Smooth muscle cell (in vitro differentiated cells): ENCODE measurements at regions not wholly inside any gene's neighbourhood (a gene's known extent, or its start where the extent isn't known, plus 50 kb on each side); places are given as distances from the start of the nearest gene placed in this dataset.
"Not testable (repeated sequence)": the region's sequence is repeated elsewhere in the genome, so short reads cannot be mapped to it uniquely, and the experiment has no call there.

Experiments
- DNase-seq: peaks from one replicate; lab custom pipeline; 2025; ENCODE audit not compliant: unreplicated experiment; lab: John Stamatoyannopoulos, UW
- H2AFZ ChIP-seq: fragments of 200-600 bp; sonication (generic); 2 replicates; pipeline ENCODE4 v1.6.0; 2016; ENCODE audit warnings: antibody characterized with exemption, low read depth, mild to moderate bottlenecking
- H3F3A ChIP-seq: fragments of 200-600 bp; sonication (generic); 2 replicates; pipeline ENCODE4 v1.6.0; 2017; ENCODE audit warnings: antibody characterized with exemption, low read depth
- H3K27ac ChIP-seq: fragments of 200-600 bp; sonication (generic); 2 replicates; pipeline ENCODE4 v1.5.1; 2016; ENCODE audit warnings: low read depth, mild to moderate bottlenecking
- H3K27me3 ChIP-seq: fragments of 200-600 bp; sonication (generic); 2 replicates; pipeline ENCODE4 v1.6.1; 2016; ENCODE audit warnings: low read depth, mild to moderate bottlenecking
- H3K36me3 ChIP-seq: fragments of 200-600 bp; sonication (generic); 2 replicates; pipeline ENCODE4 v1.5.1; 2016; ENCODE audit warnings: low read depth
- H3K4me1 ChIP-seq: fragments of 200-600 bp; sonication (generic); 2 replicates; pipeline ENCODE4 v1.5.1; 2016; ENCODE audit warnings: low read depth
- H3K4me2 ChIP-seq: fragments of 200-600 bp; sonication (generic); 2 replicates; pipeline ENCODE4 v1.6.0; 2016; ENCODE audit warnings: mild to moderate bottlenecking
- H3K4me3 ChIP-seq: fragments of 200-600 bp; sonication (generic); 2 replicates; pipeline ENCODE4 v1.5.1; 2016; ENCODE audit warnings: mild to moderate bottlenecking
- H3K79me2 ChIP-seq: fragments of 200-600 bp; sonication (generic); 2 replicates; pipeline ENCODE4 v1.6.0; 2016; ENCODE audit warnings: low read depth, mild to moderate bottlenecking
- H3K9ac ChIP-seq: fragments of 200-600 bp; sonication (generic); 2 replicates; pipeline ENCODE4 v1.6.0; 2016; ENCODE audit warnings: low read depth
- H3K9me3 ChIP-seq: fragments of 200-600 bp; sonication (generic); replicated peaks from 2 replicates; pipeline ENCODE4 v1.5.1; 2016; ENCODE audit warnings: low read depth
- H4K20me1 ChIP-seq: fragments of 200-600 bp; sonication (generic); 2 replicates; pipeline ENCODE4 v1.6.0; 2016; ENCODE audit warnings: low read depth
- WGBS: methylation state at CpG from one replicate; pipeline ENCODE4 v1.1.7; 2016; ENCODE audit warnings: low lambda C conversion rate; 5-methylcytosine and 5-hydroxymethylcytosine counted together

DNA sequence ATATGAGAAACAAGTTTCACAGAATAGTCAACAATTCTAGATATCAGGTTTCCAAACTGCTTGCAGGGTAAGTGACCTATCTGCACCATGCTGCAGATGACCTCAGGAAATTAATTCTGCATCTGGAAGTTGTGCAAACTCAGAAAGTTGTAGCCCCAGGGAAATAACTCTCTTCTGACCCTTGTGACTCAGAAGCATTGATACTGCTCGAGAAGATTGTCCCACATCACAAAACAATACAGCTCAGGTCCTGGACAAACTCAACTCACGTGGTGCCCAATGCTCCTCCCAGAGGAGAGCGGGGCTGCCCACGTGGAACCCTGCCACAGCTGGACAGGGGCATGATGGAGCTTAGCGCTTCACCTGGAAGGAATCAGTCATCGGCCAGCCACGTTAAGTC lies 221.9 kb upstream of the LRRC61 start:
- H3K4me2 ChIP-seq, H3K36me3 ChIP-seq, H3F3A ChIP-seq, H3K4me3 ChIP-seq, H3K27me3 ChIP-seq, H3K27ac ChIP-seq, H4K20me1 ChIP-seq, H3K79me2 ChIP-seq, H2AFZ ChIP-seq, H3K9ac ChIP-seq, H3K4me1 ChIP-seq, H3K9me3 ChIP-seq, DNase-seq: not testable (repeated sequence)
- 76% methylated on average over 7 of the region's 7 CpGs for WGBS

GRCh38 chr7:150107283-150107682 lies 215.9 kb upstream of the LRRC61 start:
- not testable (repeated sequence) for H3K36me3 ChIP-seq, H4K20me1 ChIP-seq, H3K27ac ChIP-seq, H3K4me2 ChIP-seq, H3K4me1 ChIP-seq, H3K9ac ChIP-seq, H2AFZ ChIP-seq, DNase-seq, H3K27me3 ChIP-seq, H3K79me2 ChIP-seq, H3K4me3 ChIP-seq, H3K9me3 ChIP-seq, H3F3A ChIP-seq
- 77% methylated on average over 1 of the region's 1 CpG for WGBS

DNA sequence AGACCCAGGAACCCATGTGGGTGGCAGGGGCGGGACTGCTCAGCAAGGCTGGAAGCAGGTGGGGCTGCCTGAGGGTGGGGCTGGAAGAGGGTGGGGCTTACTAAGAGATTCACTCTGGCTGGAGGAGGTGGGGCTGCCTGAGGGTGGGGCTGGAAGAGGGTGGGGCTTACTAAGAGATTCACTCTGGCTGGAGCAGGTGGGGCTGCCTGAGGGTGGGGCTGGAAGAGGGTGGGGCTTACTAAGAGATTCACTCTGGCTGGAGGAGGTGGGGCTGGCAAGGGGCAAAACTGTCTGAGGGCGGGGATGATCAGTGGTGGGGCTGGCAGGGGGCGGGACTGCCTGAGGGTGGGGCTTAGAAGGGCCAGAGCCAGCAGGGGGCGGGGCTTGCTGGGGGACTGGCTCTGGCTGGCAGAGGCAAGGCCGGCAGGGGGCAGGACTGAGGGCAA lies 212.8 kb upstream of the LRRC61 start:
- H2AFZ ChIP-seq, H3K4me2 ChIP-seq, H3F3A ChIP-seq, H3K4me1 ChIP-seq, H3K27ac ChIP-seq, H3K79me2 ChIP-seq, H4K20me1 ChIP-seq, H3K36me3 ChIP-seq, H3K9me3 ChIP-seq, H3K4me3 ChIP-seq, H3K9ac ChIP-seq, H3K27me3 ChIP-seq, DNase-seq: not testable (repeated sequence)
- 32% methylated on average over 2 of the region's 5 CpGs for WGBS

DNA sequence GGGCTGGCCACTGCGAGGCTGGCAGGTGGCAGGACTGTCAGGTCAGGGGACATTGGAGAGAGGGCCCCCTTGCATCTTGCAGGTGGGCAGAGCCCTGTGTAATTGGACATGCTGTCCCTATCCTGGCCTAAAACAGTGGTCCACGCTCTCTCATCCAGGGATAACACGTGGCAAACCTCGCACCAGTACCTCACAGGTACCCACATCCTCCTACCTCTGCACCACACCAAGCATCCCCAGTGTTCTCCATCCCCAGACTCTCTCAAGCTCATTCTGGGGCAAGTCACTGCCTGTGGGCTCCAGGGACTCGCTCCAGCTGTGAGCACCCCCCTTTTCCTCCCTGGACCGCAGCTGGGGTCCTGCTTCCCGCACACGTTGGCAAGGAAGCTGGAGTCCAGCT lies 212.3 kb upstream of the LRRC61 start:
- H2AFZ ChIP-seq, H3K27ac ChIP-seq, H3K79me2 ChIP-seq, H3K4me3 ChIP-seq, H3F3A ChIP-seq, DNase-seq, H3K4me2 ChIP-seq, H4K20me1 ChIP-seq, H3K27me3 ChIP-seq, H3K4me1 ChIP-seq, H3K36me3 ChIP-seq, H3K9ac ChIP-seq, H3K9me3 ChIP-seq: not testable (repeated sequence)
- WGBS = 87% methylated on average over 3 of the region's 8 CpGs

GRCh38 chr7:150111373-150112139 lies 211.6 kb upstream of the LRRC61 start:
- H3K4me2 ChIP-seq, H3K9ac ChIP-seq, H3K27ac ChIP-seq, H4K20me1 ChIP-seq, H3K27me3 ChIP-seq, H3F3A ChIP-seq, H2AFZ ChIP-seq, H3K9me3 ChIP-seq, H3K79me2 ChIP-seq, DNase-seq, H3K4me3 ChIP-seq, H3K36me3 ChIP-seq, H3K4me1 ChIP-seq: not testable (repeated sequence)
- WGBS = 77% methylated on average over 17 of the region's 33 CpGs

GRCh38 chr7:150113301-150113700 lies 209.9 kb upstream of the LRRC61 start:
- not testable (repeated sequence) for H3K4me2 ChIP-seq, H3K27me3 ChIP-seq, H3K4me3 ChIP-seq, H3K9ac ChIP-seq, H3K36me3 ChIP-seq, H3F3A ChIP-seq, H3K9me3 ChIP-seq, DNase-seq, H2AFZ ChIP-seq, H3K79me2 ChIP-seq, H3K4me1 ChIP-seq, H4K20me1 ChIP-seq
- peak overlapping the region; percentile 80 for H3K27ac ChIP-seq
- WGBS = 54% methylated on average over 2 of the region's 2 CpGs

- not testable (repeated sequence) for H3F3A ChIP-seq, DNase-seq, H2AFZ ChIP-seq, H3K79me2 ChIP-seq, H3K9me3 ChIP-seq, H3K4me3 ChIP-seq, H3K4me2 ChIP-seq, H3K27me3 ChIP-seq, H3K36me3 ChIP-seq, H3K9ac ChIP-seq, H4K20me1 ChIP-seq, H3K4me1 ChIP-seq
- H3K27ac ChIP-seq = peak overlapping the region; percentile 80
- 57% methylated on average over 3 of the region's 3 CpGs for WGBS
Observed at GRCh38 chr7:150114591-150114990, 208.6 kb upstream of the LRRC61 start.

GRCh38 chr7:150119966-150120365 lies 203.2 kb upstream of the LRRC61 start:
- H3K27ac ChIP-seq, H3K27me3 ChIP-seq, DNase-seq, H3K79me2 ChIP-seq, H4K20me1 ChIP-seq, H3K4me3 ChIP-seq, H3K36me3 ChIP-seq, H3K9me3 ChIP-seq, H3K4me2 ChIP-seq, H2AFZ ChIP-seq, H3F3A ChIP-seq, H3K9ac ChIP-seq, H3K4me1 ChIP-seq: not testable (repeated sequence)
- 65% methylated on average over 1 of the region's 1 CpG for WGBS

DNA sequence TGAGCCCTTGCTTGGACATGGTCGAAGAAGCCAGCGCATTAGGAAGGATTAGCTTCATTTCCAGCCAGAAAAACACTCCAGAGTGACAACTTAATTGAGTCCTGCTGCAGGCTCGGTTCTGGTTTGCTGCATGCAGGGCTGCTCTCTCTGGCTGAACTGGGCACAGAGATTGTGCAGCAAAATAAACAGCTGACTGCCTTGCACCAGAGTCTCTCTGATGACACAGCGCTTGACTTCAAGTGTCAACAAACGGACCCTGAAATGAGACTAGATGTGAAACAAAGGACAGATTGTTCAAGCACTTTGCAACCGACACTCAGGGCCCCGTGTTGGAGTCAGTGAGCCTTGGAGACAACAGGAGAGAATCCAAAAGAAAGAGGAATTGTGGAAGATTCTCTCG lies 197.3 kb upstream of the LRRC61 start:
- not testable (repeated sequence) for H3F3A ChIP-seq, DNase-seq, H3K36me3 ChIP-seq, H3K79me2 ChIP-seq, H3K9ac ChIP-seq, H3K4me2 ChIP-seq, H3K4me1 ChIP-seq, H2AFZ ChIP-seq, H3K27ac ChIP-seq, H3K4me3 ChIP-seq, H4K20me1 ChIP-seq, H3K9me3 ChIP-seq, H3K27me3 ChIP-seq
- 58% methylated on average over 8 of the region's 8 CpGs for WGBS
